ENCODE measurements at regions not wholly inside any gene's neighbourhood (a gene's known extent, or its start where the extent isn't known, plus 50 kb on each side); places are given as distances from the start of the nearest gene placed in this dataset.

DNA sequence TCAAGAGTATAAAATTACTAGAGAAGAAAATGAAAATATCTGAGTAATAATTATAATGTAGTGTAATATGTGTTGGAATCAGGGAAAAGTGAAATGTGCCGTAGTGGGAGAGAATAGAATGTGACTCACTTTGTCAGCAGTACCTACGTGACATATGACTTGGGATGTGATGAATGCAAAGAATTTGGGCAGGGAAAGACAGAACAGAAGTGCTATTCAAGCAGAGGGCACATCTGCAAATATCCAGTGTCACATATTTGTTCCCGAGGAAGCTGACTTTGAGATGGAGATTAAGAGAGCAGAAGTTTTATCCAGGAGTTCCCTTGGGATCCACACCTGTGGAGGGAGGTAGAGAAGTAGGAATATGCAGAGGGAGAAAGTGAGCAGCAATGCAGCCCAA, 69.3 kb upstream of the HS3ST1 start:
- H3K4me3 ChIP-seq, result no peak overlapping the region
- peaks cover 0 to 14% (median 10%) of the 10 kb centered on the region in 8 donors for H3K9me3 ChIP-seq
- WGBS, 5 donors, result 88 to 98% (median 93%) methylated on average over 3 of the region's 3 CpGs
- no peaks in the 10 kb centered on the region for H3K36me3 ChIP-seq
- no peak for DNase-seq
- H3K27me3 ChIP-seq (replicated peaks in 1 of 7), result no peaks in the 10 kb centered on the region
- TF ChIP-seq POLR2A (IDR thresholded peaks at IDR 0.05), result no peak
- TF ChIP-seq POLR2AphosphoS5 (IDR thresholded peaks at IDR 0.05), result no peak
- TF ChIP-seq, protein P1, sequence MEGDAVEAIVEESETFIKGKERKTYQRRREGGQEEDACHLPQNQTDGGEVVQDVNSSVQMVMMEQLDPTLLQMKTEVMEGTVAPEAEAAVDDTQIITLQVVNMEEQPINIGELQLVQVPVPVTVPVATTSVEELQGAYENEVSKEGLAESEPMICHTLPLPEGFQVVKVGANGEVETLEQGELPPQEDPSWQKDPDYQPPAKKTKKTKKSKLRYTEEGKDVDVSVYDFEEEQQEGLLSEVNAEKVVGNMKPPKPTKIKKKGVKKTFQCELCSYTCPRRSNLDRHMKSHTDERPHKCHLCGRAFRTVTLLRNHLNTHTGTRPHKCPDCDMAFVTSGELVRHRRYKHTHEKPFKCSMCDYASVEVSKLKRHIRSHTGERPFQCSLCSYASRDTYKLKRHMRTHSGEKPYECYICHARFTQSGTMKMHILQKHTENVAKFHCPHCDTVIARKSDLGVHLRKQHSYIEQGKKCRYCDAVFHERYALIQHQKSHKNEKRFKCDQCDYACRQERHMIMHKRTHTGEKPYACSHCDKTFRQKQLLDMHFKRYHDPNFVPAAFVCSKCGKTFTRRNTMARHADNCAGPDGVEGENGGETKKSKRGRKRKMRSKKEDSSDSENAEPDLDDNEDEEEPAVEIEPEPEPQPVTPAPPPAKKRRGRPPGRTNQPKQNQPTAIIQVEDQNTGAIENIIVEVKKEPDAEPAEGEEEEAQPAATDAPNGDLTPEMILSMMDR (IDR thresholded peaks at IDR 0.05 in 8 of 11, conservative IDR thresholded peaks at IDR 0.05 in 3 of 11), result no peak
- no peak overlapping the region for H3K27ac ChIP-seq
- H3K4me1 ChIP-seq, result no peaks in the 10 kb centered on the region
- intact Hi-C loops (cut with DNase I; ENCODE audit: low total_unique reads), result no loop called here

DNA sequence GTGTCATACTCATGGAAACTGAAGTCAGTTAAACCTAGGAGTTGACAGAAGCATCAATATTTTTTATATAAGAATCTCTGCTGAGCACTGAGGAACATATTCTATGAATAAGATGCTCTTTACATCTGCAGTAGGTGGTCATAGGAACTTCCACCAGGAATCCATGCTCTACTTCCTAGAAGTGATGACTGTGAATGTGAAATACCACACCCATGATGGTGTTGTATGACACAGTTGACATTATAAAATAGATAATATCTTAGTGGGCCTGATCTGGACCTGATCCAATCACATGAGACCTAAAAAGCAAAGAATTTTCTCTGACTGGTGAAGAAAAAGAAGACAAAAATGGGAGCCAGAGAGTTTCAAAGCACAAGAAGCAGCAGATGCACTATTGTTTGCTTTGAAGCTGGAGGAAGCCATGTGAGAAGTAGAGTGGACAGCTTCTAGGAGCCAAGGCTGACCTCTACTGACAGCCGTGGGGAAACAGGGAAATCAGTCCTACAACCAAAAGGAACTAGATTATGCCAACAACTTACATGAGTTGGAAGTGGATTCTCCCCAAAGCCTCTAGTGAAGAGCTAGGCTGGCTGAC, 68.6 kb upstream of the HS3ST1 start:
- intact Hi-C loops (cut with DNase I; ENCODE audit: low total_unique reads), result no loop called here
- Histone ChIP-seq H3K9me3 (peaks cover 0 to 14% (median 10%) of the 10 kb centered on the region in 8 donors), H3K36me3 (no peaks in the 10 kb centered on the region), H3K4me1 (no peaks in the 10 kb centered on the region), H3K27ac (no peak overlapping the region), H3K27me3 (replicated peaks in 1 of 7) (no peaks in the 10 kb centered on the region), H3K4me3 (no peak overlapping the region)
- DNase-seq, result no peak
- TF ChIP-seq, protein P1 (IDR thresholded peaks at IDR 0.05 in 8 of 11, conservative IDR thresholded peaks at IDR 0.05 in 3 of 11), result peak in 1 of 11 experiments; percentile 13
- no peak for TF ChIP-seq POLR2A (IDR thresholded peaks at IDR 0.05)
- 81 to 94% (median 83%) methylated on average over 1 of the region's 1 CpG for WGBS, 5 donors

DNA sequence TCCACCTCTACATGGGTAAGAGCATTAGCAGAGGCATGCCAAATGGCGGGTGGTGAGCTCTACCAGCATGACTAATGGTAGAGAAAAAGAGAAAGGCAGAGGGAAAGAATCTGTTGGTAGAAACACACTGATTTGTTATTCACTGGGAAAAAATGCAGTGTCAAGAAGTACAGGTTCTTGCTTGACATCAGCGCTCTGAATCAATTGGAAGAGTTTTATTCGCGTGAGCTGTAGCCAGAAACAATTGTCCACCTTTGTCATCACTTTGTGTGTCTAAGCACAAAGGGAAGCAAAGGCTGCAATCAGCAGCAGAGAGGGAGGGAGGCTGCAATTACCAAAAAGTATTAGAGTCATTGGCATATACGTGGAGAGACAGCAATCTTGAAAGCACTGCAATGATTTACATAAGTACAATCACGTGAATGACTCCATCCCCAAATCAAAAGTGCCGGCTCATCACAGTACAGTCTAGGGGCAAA, 67.7 kb upstream of the HS3ST1 start:
- H3K27me3 ChIP-seq (replicated peaks in 1 of 7), result no peaks in the 10 kb centered on the region
- DNase-seq, result no peak
- no peaks in the 10 kb centered on the region for H3K36me3 ChIP-seq
- no peak overlapping the region for H3K4me3 ChIP-seq
- intact Hi-C loops (cut with DNase I; ENCODE audit: low total_unique reads), result no loop called here
- TF ChIP-seq POLR2A (IDR thresholded peaks at IDR 0.05) (no peak), POLR2AphosphoS5 (IDR thresholded peaks at IDR 0.05) (no peak)
- TF ChIP-seq, protein P1 (IDR thresholded peaks at IDR 0.05 in 8 of 11, conservative IDR thresholded peaks at IDR 0.05 in 3 of 11), result no peak
- no peaks in the 10 kb centered on the region for H3K4me1 ChIP-seq
- peaks cover 0 to 14% (median 10%) of the 10 kb centered on the region in 8 donors for H3K9me3 ChIP-seq
- no peak overlapping the region for H3K27ac ChIP-seq
- 74 to 96% (median 87%) methylated on average over 7 of the region's 7 CpGs for WGBS, 5 donors

DNA sequence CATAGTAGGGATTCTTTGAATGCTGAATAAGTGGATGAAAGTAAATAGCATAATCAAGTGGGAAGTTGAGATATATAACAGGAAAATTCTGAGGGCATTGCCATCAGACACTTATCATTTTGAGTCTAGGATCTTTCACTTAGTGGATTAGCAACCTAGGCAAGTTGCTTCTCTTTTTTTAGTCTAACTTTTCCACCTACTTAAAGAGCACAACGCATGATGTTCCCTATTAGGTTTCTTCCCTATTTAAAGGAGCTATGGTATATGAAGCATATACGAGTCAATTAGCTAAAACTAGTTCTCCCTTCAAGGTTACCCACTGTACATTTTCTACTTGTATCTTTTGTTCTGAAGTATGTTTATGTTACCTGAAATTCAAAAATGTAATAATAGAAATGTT, 67.1 kb upstream of the HS3ST1 start:
- Histone ChIP-seq H3K4me3 (no peak overlapping the region), H3K9me3 (peaks cover 0 to 14% (median 10%) of the 10 kb centered on the region in 8 donors), H3K4me1 (no peaks in the 10 kb centered on the region), H3K27ac (no peak overlapping the region), H3K27me3 (replicated peaks in 1 of 7) (no peaks in the 10 kb centered on the region), H3K36me3 (no peaks in the 10 kb centered on the region)
- WGBS, 5 donors, result 55 to 76% (median 64%) methylated on average over 2 of the region's 2 CpGs
- no peak for TF ChIP-seq POLR2A (IDR thresholded peaks at IDR 0.05)
- TF ChIP-seq, protein P1 (IDR thresholded peaks at IDR 0.05 in 8 of 11, conservative IDR thresholded peaks at IDR 0.05 in 3 of 11), result no peak
- TF ChIP-seq POLR2AphosphoS5 (IDR thresholded peaks at IDR 0.05), result no peak
- no peak for DNase-seq
- intact Hi-C loops (cut with DNase I; ENCODE audit: low total_unique reads), result no loop called here
